Lower lobe of right lung (tissue), 2 donors: ENCODE measurements at regions not wholly inside any gene's neighbourhood (a gene's known extent, or its start where the extent isn't known, plus 50 kb on each side); places are given as distances from the start of the nearest gene placed in this dataset.

Source experiments
- ATAC-seq, 2 donors: fragments of 200-7000 bp; cut with Tn5 transposase; one replicate each; pipeline ENCODE4 v1.9.1; 2020 to 2022; ENCODE audit warnings: mild to moderate bottlenecking in 2 of 2, moderate library complexity in 2 of 2
- DNase-seq: peaks from one replicate; pipeline ENCODE4 v3.0.0-alpha.2; 2020
- H3K27ac ChIP-seq: fragments of 200-600 bp; one replicate; pipeline ENCODE4 v1.8.0; 2022
- H3K27me3 ChIP-seq: fragments of 200-600 bp; one replicate; pipeline ENCODE4 v1.8.0; 2022; ENCODE audit warnings: low read depth
- H3K36me3 ChIP-seq: fragments of 200-600 bp; one replicate; pipeline ENCODE4 v1.8.0; 2022; ENCODE audit warnings: mild to moderate bottlenecking
- H3K4me1 ChIP-seq: fragments of 200-600 bp; one replicate; pipeline ENCODE4 v1.8.0; 2022
- H3K4me3 ChIP-seq: fragments of 200-600 bp; one replicate; pipeline ENCODE4 v1.8.0; 2022; ENCODE audit warnings: mild to moderate bottlenecking
- H3K9me3 ChIP-seq: fragments of 200-600 bp; one replicate; pipeline ENCODE4 v1.8.0; 2022
- intact Hi-C: fragments of 100-400 bp; cut with DNase I; formaldehyde crosslinking; loops from one replicate; pipeline ENCODE4 v1.11.0; 2022
- TF ChIP-seq, protein P1 (sequence below): fragments of 200-600 bp; IDR thresholded peaks from one replicate; pipeline ENCODE4 v1.8.0; 2022; ENCODE audit warnings: antibody characterized with exemption, mild to moderate bottlenecking
- donor health status: DM: no; HTN: yes; CAD: no; lungs with severe emphysema.

- ATAC-seq = no peak
- TF ChIP-seq, protein P1, sequence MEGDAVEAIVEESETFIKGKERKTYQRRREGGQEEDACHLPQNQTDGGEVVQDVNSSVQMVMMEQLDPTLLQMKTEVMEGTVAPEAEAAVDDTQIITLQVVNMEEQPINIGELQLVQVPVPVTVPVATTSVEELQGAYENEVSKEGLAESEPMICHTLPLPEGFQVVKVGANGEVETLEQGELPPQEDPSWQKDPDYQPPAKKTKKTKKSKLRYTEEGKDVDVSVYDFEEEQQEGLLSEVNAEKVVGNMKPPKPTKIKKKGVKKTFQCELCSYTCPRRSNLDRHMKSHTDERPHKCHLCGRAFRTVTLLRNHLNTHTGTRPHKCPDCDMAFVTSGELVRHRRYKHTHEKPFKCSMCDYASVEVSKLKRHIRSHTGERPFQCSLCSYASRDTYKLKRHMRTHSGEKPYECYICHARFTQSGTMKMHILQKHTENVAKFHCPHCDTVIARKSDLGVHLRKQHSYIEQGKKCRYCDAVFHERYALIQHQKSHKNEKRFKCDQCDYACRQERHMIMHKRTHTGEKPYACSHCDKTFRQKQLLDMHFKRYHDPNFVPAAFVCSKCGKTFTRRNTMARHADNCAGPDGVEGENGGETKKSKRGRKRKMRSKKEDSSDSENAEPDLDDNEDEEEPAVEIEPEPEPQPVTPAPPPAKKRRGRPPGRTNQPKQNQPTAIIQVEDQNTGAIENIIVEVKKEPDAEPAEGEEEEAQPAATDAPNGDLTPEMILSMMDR = no peak
Observed at GRCh38 chr3:166283840-166284239, 446.6 kb upstream of the BCHE start.

DNA sequence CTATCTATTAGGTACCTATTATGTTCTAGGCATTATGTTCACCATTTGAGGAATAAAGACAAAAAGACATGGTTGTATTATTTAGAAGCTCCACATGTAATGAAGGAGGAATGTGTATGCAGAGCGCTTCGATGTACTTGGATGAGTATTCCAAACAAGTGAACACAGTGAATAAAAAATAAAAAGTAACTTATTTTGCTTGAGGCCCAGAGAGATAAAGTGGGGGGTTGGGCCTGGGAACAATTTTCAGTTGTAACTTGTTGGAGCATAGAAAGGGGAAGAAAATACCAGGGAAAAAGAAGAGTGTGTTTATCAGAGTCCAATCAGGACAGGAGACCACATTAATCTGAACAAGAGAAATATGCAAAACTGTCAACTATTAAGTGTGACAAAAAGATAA lies 445.7 kb upstream of the BCHE start:
- H3K9me3 ChIP-seq = no peaks in the 10 kb centered on the region
- no peak for ATAC-seq
- no peak for DNase-seq
- no peaks in the 10 kb centered on the region for H3K27me3 ChIP-seq
- H3K27ac ChIP-seq = no peak overlapping the region
- H3K4me3 ChIP-seq = no peak overlapping the region
- no peaks in the 10 kb centered on the region for H3K4me1 ChIP-seq
- intact Hi-C loops = no loop called here
- H3K36me3 ChIP-seq = no peaks in the 10 kb centered on the region
- TF ChIP-seq, protein P1 = no peak

More at GRCh38 chr3:166283840-166284239, 446.6 kb upstream of the BCHE start:
- Histone ChIP-seq H3K4me1 (no peaks in the 10 kb centered on the region), H3K27ac (no peak overlapping the region), H3K9me3 (no peaks in the 10 kb centered on the region), H3K27me3 (no peaks in the 10 kb centered on the region), H3K4me3 (no peak overlapping the region), H3K36me3 (no peaks in the 10 kb centered on the region)
- no peak for DNase-seq
- intact Hi-C loops = no loop called here

GRCh38 chr3:166279636-166280035 lies 442.4 kb upstream of the BCHE start:
- TF ChIP-seq, protein P1 = no peak
- H3K4me3 ChIP-seq = no peak overlapping the region
- ATAC-seq (no peak), DNase-seq (no peak)
- no peaks in the 10 kb centered on the region for H3K9me3 ChIP-seq
- H3K27me3 ChIP-seq = no peaks in the 10 kb centered on the region
- intact Hi-C loops = no loop called here
- no peak overlapping the region for H3K27ac ChIP-seq
- H3K4me1 ChIP-seq = no peaks in the 10 kb centered on the region
- no peaks in the 10 kb centered on the region for H3K36me3 ChIP-seq

- H3K36me3 ChIP-seq = no peaks in the 10 kb centered on the region
- H3K4me3 ChIP-seq = no peak overlapping the region
- H3K4me1 ChIP-seq = no peaks in the 10 kb centered on the region
- no peaks in the 10 kb centered on the region for H3K27me3 ChIP-seq
- DNase-seq (no peak), ATAC-seq (no peak)
- H3K9me3 ChIP-seq = no peaks in the 10 kb centered on the region
- TF ChIP-seq, protein P1 = no peak
- no peak overlapping the region for H3K27ac ChIP-seq
- intact Hi-C loops = no loop called here
Observed at GRCh38 chr3:166275024-166275390, 437.8 kb upstream of the BCHE start.

DNA sequence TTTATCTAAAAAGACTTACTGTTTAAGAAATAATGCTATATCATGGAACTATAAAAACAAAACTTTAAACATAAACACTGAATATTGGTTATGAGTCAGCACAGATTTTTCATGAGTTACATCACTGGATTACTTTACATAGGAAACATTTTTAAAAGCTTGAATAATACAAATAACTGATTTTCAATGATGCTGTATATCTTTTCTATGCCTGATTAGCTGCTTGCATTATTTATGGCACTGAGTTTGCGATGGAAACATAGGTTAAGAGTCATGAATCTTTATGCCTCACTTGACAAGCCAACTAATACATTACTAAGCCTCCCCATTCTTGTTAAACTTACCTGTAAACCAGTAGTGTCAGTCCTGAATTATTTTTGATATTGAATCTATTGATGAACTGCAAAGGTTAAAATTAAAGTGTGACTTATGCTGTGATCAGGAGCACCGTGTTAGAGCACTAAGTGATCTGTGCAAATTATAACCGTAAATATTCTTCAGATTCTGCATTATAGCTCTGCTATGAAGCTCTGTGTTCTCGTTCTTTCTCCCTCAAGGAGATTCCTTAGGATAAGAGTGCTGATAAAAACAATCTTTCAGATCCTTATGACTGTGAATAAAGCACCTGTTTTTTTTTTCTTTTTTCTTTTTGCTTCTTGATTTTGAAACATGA lies 437.3 kb upstream of the BCHE start:
- Histone ChIP-seq H3K27me3 (no peaks in the 10 kb centered on the region), H3K27ac (no peak overlapping the region), H3K9me3 (no peaks in the 10 kb centered on the region), H3K4me1 (no peaks in the 10 kb centered on the region), H3K4me3 (no peak overlapping the region), H3K36me3 (no peaks in the 10 kb centered on the region)
- TF ChIP-seq, protein P1 = no peak
- no peak for ATAC-seq
- no peak for DNase-seq
- intact Hi-C loops = no loop called here
